GM19025 (cell line): ENCODE measurements at regions not wholly inside any gene's neighbourhood (a gene's known extent, or its start where the extent isn't known, plus 50 kb on each side); places are given as distances from the start of the nearest gene placed in this dataset.

ENCODE experiments used
- ATAC-seq: cut with Tn5 transposase; IDR thresholded peaks from one replicate; pipeline ENCODE4 v1.9.1; 2021; ENCODE audit warnings: mild to moderate bottlenecking, low read depth, moderate library complexity; ENCODE audit not compliant: unreplicated experiment

DNA sequence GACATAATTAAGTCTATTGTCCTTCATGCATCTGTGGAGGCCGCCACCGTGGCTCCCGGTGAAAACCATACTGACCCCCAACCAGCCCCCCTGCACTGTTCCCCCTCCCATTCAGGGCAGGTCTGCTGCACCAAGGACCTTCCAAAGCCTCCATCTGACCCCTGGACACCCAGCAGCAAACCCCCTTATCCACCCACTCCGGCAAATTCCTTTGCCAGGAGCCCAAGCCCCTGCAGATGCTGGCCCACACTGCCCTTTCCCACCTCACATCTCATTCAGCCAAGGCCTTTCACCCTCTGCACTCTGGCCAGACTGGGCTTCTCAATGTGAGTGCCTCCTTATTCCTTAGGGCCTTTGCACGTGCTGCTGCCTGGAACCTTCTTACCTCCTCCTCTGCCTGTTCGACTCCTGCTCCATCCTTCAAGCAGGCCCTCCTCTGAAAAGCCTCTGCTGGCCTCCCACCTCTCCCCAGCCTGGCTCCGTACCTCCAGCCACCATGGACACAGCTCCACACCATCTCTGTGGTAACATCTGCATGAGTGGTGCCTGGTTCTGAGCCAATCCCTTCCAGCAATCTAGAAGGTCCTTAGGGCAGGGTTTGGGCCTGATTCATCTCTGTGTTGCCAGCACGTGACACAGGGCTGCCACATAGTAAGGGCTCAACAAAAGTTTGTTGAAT is 230.7 kb downstream of the BCL11B start:
- no peak for ATAC-seq

DNA sequence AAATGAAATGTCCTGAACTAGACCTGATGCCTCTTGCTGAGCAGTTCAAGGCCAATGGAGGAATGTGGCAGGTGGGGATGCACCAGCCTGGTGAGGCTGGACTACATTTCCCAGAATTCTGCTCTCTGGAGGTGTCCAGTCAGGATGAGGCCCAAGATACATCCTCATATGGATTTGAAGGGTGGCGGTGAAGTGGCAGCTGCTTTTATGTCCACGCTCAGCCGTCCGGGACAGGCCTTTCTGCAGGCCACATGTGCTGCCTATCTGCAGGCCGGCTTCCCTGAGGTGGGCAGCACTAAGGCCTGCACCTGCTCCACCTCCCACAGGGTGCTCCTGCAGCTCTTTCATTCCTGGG is 230.2 kb downstream of the BCL11B start:
- ATAC-seq = no peak

DNA sequence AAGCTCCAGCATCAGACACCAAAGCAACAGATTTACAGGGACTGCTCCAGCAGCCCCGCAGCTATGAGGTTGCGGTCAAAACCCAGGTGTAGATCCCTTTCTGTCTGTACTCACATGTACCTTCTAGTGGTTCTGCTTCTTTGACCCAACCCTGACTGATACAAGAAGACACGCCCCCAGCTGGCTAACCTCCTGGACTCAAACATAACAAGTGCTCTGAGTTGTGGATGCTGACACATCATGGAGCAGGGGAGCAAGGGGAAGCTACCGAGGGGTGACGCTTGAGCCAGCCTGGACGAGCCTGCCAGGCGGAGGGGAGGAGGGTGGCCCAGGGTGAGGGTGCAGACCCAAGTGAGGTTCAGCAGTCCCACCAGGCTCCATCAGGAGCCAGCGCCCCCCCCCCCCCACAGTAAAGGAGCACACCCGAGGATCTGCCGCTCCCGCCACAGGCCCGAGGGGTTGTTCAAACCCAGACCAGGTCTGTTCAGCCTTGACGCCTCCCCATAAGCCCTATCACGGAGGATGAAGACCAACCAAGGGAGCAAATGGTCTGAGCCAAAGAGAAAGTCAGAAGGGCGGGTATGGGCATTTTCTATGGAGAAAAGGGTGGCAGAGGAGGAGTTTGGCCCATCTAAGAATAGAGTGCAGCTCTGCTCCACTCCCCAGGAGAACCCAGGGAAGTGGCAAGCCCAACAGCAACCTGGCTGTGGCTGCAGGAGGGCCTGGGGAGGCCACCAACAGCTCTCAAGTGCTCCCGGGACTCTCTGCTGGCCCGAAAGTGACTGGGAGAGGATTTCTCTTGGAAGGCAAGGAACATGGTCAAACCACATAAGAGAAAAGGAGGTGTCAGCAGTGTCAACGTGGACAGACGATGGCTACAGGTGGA is 229.4 kb downstream of the BCL11B start:
- ATAC-seq = no peak

DNA sequence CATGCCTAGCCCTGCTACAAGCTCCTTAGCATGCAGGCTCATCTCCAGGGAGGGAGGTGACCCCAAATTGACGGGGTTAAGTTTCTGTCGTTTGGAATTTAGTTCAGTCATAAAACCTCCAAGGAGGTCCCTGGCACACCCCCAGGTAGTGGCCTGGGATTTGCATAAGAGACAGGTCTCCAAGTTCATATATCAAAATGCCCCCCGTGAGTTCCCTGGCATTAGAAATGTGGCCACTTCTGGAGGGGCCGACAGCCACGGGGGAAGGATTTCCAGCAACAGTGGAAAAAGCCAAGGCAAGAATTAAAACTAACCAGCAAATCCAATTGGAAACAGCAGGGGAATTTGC is 228.8 kb downstream of the BCL11B start:
- ATAC-seq = no peak

DNA sequence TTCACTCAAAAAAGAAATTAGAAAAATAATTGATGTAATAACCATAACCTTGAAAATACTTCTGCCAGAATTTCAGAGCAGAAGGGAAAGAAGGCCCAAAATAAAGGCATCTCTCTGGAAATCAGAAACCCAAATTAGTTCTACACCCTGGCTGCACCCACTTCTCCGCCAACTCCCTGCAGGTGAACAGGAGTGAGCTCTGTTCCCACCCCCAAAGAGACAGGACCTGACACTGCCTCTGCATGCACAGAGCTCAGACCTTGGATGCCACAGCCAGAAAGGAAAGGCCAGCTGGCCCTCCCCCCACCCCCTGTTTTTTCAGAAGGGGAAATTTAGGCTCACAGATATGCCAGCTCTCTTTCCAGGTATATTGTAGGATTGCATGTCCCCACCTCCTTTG is 228.2 kb downstream of the BCL11B start:
- ATAC-seq = no peak

DNA sequence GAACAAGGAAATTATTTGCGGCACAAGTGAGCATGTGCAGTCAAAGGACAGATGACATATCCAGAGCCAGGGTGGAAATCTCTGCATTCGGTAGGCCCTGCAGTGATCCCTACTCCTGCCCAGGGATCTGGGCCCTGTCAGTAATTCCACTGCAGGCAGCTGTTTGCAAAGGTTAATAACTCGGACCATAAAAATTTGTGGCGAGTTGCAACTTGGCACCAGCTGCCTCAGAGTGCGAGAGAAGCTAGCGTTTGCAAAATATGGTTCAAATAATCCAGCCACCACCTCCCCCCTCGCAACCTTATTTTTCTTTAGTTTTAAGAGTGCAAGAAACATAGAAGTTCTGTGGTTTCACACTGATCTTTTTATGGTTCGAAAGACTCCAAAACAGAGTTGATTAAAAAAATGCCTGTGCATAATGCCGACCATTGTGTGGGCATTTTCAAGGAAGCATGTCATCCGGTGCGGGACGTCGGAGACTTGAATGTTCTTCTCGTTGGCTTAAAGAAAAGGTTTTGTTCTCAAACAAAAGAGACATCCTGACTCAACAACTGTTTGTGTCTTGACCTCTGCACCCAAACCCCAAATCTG is 224.5 kb downstream of the BCL11B start:
- no peak for ATAC-seq

DNA sequence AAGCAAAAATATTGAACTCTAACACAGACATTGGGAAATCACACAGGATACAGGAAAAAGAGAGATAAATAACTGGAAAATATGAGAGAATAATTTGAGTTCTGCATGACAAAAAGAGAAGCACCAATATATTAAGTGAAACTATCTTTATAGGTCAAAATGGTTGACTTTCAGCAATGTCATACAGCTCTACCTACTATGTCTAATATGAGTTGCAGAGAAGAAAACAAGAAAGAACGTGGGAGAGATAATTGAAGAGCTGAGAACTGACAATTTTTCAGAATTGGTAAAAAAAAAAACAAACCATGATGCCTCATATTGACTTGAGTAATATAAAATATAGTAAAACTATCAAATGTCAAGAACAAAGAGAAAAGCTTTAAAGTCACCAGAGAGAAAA is 221.7 kb downstream of the BCL11B start:
- no peak for ATAC-seq

DNA sequence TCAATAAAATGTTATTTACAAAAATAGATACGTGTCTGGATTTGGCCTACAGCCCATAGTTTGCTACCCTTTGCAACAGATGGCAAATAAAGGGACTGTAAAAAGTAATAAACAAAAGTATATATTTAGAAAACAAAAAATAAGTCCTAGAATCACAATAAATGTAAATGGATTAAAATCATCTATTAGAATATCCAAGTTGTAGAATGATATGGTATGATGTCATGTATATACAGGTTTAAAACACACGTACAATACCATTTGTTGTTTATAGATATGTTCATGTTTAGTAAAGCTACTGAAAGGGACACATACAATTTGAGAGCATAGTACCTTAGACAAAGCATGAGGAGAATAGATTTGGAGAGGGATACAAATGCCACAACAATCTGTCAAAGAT is 219.5 kb downstream of the BCL11B start:
- ATAC-seq = no peak

DNA sequence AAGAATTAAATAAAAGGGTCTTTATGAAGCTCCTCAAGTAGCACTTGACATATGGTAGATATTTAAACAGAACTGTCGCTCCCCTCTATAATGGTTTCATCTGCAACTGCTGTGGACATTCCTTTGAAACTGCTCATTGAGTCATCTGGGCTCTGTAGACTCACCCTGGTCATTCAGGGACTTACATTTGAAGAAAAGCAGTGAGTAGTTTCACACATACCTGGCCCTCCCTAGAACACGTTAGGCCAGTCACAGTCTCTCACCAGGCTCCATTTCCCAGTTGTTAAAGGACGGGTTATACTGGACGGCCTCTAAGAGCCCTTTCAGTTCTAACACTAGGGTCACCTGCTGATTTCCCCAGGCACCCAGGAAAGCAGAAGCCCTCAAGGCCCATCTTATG is 217.0 kb downstream of the BCL11B start:
- ATAC-seq = no peak

DNA sequence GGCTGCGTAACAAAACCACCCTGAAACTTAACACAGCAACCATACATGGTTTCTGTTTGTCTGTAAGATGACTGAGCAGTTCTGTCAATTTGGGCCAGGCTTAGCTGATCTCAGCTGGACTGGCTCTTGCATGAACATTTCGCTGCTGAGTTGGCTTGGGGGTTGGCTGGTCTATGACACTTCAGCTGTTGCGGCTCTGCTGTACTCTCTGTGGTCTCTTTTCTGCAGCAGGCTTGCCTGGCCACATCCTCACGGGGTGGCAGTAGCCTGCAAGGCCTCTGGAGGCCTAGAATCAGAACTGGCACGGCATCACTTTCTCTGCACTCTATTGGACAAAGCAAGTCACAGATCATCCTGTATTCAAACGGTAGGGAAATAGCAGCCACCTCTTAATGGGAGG is 216.2 kb downstream of the BCL11B start:
- ATAC-seq = no peak

DNA sequence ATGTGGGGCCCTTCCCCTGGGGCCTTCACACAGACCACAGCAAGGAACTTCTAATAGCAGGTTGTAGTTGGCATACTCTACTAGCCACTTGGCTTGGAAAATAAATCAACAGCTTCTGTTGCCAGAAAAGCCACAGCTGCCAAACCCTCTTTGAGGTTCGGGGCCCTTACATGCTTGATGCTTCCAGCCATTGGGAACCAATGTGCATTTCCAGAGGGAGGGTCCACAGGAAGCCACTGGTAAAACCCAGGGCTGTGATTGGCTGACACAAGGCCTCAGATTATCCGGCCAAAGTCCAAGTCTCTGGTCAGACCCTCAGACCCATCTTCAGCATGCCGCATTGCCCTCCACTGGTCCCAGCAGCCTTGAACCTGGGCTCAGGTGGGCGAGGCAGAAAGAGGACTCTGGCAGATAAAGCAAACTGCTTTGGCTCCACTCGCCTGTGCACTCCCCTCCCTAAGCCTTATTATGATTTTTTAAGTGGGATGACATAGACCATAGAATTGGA is 214.4 kb downstream of the BCL11B start:
- no peak for ATAC-seq

DNA sequence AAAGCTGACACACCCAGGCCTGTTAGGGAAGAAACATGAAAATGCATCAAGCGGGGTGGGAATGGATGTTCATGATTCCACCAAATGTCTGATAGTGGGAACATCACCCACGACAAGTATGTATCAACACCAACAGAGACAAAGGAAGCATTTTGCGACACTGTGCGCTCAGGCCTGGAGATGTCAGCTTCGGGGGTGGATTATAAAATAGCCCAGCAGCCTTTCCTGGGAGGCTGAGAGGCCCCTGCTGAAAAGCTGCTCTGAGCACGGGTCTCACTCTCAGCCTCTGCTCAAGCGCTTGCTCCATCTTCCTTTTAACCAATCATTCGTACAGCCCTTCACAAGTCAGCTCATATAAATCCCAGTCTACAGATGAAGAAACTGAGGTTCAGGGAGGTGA is 213.5 kb downstream of the BCL11B start:
- no peak for ATAC-seq

DNA sequence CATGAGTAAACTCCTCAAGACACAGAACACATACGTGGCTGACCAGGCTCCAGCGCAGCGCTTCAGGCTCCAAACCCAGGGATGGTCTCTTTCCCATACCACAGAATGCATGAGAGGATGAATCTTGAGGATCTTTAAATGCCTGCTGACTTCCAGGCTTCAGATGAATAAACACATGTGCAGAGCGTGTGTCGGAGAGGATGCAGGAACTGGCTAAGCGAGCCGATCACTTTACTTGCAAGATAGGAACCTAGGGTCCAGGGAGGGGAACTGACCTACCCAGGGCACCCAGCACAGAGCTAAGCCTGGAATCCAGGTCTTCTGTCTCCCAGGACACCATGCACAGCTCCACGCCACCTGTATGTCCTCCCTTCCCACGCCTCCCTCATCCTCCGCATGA is 209.8 kb downstream of the BCL11B start:
- no peak for ATAC-seq

DNA sequence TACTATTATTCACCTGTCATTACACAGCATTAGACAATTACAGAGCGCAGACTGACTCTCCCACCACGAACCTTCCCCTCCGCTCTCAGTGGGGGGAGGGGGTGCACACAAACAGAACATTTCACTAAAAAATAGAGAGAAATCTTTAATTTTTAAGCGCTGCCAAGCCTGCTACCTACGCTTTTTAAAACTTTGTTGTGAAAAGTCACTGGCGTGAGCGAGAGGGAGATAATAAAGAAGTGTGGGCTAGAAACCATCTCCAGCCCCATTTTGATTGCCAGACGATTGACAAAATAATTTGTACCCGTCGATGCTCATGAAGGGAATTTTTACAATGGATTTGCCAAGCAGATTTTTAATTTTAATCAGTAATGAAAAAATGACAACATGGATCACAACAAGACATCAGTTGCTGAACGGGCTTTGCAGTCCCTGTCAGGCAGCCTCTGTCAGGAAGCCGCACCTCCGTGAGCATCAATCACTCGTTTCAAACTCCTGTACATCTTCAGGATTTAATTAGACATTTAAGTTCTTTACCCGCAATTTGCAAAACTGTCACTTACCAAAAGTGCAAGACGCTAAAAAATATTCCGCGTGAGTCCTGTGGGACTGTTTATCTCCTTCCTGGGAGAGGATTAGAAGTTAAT is 209.1 kb downstream of the BCL11B start:
- no peak for ATAC-seq

DNA sequence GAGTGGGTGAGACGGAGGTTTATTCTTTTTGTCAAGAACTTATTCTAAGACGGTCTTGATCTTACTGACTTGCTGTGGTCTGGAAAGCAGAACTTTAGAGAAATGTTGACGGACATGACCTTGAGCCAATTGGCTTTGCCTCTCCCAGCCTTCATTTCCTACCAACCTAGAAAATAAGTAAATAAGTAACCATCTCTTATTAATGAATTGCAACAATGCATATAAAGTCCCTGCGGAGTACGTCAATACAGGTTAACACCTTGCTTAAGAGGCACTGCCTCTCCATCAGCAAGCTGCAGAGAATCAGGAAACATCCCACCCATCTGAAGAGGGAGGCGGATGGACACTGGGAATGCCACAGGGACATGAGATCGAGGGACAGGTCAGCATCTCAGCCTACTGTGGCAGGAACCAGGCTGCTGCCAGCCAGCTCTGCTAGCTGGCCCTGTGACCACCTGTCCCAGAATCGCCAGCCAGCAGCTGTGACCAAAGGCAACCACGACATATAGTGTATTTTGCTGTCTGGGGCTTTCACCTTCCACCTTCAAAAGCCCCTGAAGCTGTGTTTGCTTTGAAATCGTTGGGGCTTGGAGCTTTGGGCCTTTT is 208.3 kb downstream of the BCL11B start:
- no peak for ATAC-seq

DNA sequence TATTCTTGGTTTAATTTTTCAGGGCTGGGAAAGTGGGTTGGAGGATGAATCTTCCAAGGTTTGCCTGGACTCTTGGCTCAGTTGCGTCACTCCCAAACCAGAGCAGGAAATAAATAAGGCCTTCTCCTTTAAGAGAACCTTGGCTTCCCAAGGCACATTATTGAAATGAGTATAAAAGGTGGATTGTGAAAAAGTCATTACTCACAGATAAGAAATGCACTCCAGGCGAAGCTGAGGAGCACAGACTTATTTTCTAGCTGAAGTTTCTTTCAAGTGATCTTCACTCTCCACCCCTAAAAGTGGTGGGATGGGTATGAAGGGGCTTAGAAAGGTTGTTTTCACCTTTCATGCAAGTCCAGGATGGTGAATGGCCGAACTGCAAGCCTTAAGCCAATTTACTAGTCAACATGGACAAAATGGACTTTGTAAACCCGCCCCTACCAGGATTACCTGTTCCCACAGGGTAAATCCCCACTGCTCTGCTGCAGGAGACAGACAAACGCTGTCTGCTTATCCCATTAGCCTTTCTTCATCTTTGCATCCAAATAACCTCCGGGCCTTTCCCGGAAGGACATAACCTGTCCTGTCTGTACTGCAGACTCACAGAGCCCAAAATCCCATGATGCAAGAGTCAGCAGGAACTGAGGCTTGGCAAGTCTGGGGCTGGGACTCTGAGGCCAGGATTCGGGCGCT is 207.6 kb downstream of the BCL11B start:
- no peak for ATAC-seq

DNA sequence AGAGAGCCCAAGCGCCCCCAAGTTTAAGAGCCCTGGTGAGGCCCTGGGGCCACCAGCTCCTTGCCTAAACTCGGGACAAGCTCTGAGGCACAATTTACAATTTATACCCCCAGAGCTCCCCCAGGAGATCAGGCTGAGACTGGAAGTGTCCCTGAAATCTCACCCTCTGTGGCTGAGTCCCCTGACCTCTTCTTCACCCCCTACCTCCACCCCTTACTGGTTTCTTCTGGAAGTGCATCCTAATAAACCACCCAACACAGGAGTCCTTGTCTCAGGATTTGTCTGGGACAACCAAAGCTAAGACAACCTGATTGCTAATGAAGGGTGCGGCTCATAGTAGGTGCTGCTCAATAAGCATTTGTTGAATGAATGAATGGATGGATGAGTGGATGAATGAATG is 206.4 kb downstream of the BCL11B start:
- no peak for ATAC-seq

DNA sequence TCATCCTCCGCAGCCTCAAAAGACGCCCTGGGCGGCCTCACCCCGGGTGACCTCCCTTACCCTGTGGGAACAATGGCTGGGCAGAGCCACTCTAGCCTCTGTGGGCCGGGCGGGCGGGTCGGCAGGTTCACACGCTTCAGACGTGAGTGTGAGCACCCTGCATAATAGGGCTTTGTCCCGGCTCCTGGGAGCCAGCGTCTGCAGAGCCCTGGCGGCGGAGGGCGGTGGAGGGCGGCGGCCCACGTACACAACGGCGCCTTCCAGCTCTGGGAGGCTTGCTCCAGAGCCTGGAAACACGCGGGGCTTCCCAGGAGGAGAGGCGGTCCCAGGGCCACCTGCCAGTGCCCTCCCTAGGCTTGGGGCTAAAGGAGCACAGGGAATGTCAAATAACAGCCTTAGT is 205.6 kb downstream of the BCL11B start:
- no peak for ATAC-seq

DNA sequence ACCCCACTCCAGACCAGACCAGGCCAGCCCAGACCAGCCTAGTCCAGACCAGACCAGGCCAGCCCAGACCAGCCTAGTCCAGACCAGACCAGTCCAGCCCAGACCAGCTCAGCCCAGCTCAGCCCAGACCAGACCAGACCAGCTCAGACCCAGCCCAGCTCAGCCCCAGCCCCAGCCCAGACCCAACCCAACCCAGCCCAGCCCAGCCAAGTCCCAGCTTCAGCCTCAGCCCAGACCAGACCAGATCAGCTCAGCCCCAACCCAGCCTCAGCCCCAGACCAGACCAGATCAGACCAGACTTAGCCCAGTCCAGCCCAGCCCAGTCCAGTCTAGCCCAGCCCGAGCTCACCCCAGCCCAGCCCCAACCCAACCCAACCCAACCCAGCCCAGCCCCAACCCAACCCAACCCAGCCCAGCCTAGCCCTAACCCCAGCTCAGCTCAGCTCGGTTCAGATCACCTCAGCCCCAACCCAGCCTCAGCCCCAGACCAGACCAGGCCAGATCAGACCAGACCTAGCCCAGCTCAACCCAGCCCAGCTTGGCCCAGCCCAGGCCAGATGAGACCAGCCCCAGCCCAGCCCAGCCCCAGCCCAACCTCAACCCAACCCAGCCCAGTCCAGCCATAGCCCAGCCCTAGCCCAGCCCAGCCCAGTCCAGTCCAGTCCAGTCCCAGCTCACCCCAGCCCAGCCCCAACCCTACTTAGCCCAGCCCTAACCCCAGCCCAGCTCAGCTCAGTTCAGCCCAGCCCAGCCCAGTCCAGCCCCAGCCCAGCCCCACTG is 204.7 kb downstream of the BCL11B start:
- ATAC-seq = no peak
